ENCODE measurements at regions not wholly inside any gene's neighbourhood (a gene's known extent, or its start where the extent isn't known, plus 50 kb on each side); places are given as distances from the start of the nearest gene placed in this dataset.
"Not testable (repeated sequence)": the region's sequence is repeated elsewhere in the genome, so short reads cannot be mapped to it uniquely, and the experiment has no call there.

DNA sequence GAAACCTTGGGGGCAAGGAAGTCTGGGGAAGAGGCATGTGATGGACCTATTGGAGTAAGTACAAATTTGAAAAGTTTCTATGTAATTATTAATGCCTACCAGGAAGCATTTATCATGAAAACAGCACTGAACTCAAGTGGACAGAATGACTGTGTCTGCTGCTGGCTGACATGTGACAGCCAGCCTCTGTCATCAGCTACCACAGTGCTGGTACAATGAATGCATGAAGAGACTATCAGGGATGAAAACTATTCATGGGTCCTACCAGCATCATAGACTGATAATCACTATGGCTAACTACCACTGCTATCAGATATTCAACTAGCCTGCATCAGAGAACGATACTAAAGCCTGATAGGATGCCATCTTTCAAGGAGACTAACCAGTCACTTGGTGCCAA, 193.5 kb downstream of the RAP2B start:
- no peaks in the 10 kb centered on the region for H3K4me1 Mint-ChIP-seq
- no peaks in the 10 kb centered on the region for H3K27me3 Mint-ChIP-seq
- no peaks in the 10 kb centered on the region for H3K36me3 Mint-ChIP-seq
- no peak overlapping the region for H3K4me3 Mint-ChIP-seq
- H3K27ac Mint-ChIP-seq, result peak overlapping the region in 1 of 3 donors; percentile 68
- H3K9me3 Mint-ChIP-seq, result no peaks in the 10 kb centered on the region

DNA sequence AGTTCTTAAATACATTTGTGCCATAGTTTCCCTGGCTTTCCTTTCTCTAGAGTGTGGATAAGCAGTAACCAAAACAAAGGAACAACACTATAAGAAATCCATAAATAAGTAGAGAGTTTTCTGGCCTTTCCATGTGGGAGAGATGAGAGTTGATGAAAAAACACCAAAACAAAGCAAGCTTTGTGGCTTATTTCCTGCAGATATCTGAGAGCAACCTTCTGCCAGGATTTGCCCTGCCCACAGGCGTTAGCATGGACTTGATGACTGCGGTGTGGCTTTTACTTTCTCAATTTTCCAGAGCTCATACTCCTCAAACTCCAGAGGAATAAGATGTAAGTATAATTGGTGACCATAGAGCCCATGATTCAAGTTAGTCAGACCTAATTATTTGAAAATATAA, 194.9 kb downstream of the RAP2B start:
- H3K4me1 Mint-ChIP-seq, result no peaks in the 10 kb centered on the region
- peaks cover 0 to 2% (median 0%) of the 10 kb centered on the region in 3 donors for H3K9me3 Mint-ChIP-seq
- no peak overlapping the region for H3K4me3 Mint-ChIP-seq
- H3K27me3 Mint-ChIP-seq, result no peaks in the 10 kb centered on the region
- no peaks in the 10 kb centered on the region for H3K36me3 Mint-ChIP-seq
- H3K27ac Mint-ChIP-seq, result no peak overlapping the region

DNA sequence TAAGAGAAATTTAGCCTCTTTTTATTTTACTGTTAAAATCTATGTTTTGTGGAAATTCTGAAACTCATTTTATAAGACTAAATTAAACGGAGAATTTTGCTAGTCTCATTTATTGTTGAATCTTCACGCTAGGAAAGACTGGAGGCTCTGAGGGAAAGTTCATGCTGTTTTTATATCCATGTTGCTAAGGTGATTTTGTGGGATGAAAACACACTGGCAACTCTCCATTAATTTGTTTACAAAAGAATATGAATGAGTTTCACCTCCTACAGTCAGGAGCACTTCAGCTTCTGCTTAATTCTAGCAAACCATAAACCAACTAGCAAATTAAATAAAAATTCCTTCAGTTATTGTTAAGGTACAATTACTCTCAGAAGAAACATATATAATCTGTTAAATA, 195.4 kb downstream of the RAP2B start:
- H3K27ac Mint-ChIP-seq, result no peak overlapping the region
- no peaks in the 10 kb centered on the region for H3K36me3 Mint-ChIP-seq
- no peaks in the 10 kb centered on the region for H3K4me1 Mint-ChIP-seq
- H3K4me3 Mint-ChIP-seq, result no peak overlapping the region
- H3K9me3 Mint-ChIP-seq, result peaks cover 0 to 2% (median 0%) of the 10 kb centered on the region in 3 donors
- no peaks in the 10 kb centered on the region for H3K27me3 Mint-ChIP-seq

DNA sequence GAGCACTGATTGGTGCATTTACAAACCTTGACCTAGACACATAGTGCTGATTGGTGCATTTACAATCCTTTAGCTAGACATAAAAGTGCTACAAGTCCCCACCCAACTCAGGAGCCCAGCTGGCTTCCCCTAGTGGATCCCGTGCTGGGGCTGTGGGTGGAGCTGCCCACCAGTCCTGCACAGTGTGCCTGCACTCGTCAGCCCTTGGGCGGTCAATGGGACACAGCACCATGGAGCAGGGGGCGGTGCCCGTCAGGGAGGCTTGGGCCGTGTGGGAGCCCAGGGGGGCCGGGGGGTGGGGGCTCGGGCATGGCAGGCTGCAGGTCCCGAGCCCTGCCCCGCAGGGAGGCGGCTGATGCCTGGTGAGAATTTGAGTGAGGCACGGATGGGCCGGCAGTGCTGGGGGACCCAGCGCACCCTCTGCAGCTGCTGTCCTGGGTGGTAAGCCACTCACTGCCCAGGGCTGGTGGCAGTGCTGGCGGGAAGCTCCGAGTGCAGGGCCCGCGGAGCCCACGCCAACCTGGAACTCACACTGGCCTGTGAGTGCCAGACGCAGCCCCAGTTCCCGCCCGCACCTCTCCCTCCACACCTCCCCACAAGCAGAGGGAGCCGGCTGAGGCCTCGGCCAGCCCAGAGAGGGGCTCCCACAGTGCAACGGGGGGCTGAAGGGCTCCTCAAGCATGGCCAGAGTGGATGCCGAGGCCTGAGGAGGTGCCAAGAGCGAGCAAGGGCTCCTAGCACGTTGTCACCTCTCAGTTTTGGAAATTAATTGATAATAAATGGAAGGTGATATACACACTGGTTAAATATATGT, 207.7 kb downstream of the RAP2B start:
- Mint-ChIP-seq H3K9me3 (peaks cover 4 to 14% (median 11%) of the 10 kb centered on the region in 3 donors), H3K27ac (no peak overlapping the region), H3K4me3 (no peak overlapping the region), H3K4me1 (peaks cover 9 to 13% (median 11%) of the 10 kb centered on the region in 3 donors), H3K27me3 (peaks cover 3% of the 10 kb centered on the region), H3K36me3 (no peaks in the 10 kb centered on the region)

DNA sequence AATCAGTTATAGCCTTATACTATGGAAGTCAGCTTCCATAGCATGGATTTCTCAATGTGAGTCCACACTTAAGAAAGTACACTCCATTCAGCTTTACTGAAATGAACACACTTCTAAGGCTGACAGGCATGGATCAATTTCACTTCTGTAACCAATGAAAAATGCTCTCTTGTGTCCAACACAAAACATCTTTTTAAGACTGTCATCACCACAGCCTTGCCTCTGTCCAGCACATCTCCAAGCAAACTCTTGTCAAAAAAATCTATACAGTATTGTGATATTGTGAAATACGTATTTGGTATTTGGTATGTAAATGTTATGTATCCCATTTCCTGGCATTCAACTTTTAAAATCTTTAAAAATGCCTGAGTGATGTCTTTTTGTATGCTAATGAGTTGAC, 208.7 kb downstream of the RAP2B start:
- Mint-ChIP-seq H3K9me3 (peaks cover 5 to 9% (median 6%) of the 10 kb centered on the region in 3 donors), H3K36me3 (no peaks in the 10 kb centered on the region), H3K4me1 (peaks cover 9 to 13% (median 11%) of the 10 kb centered on the region in 3 donors), H3K27me3 (peaks cover 3% of the 10 kb centered on the region), H3K27ac (no peak overlapping the region), H3K4me3 (no peak overlapping the region)

DNA sequence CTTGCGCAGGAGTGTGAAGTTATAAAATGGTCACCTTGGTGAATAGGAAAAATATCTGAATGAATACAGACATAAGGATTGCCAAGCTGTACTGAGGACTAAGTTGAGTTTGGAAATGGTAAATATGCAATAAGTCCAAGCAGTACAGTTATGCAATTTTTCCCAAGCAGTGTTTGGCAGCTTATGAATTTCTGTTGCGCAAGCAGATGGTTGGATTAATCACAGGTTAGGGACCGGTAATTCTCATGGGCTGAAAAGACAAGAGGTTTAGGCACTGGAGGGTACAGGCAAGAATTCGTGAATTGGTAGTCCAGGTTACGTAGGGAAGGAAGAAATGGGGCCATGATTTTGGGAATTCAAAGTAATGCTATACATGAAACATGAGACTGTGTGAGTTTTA, 210.3 kb downstream of the RAP2B start:
- H3K4me3 Mint-ChIP-seq, result no peak overlapping the region
- H3K27ac Mint-ChIP-seq, result no peak overlapping the region
- H3K27me3 Mint-ChIP-seq, result peaks cover 5% of the 10 kb centered on the region
- H3K4me1 Mint-ChIP-seq, result peaks cover 9 to 13% (median 11%) of the 10 kb centered on the region in 3 donors
- H3K9me3 Mint-ChIP-seq, result peaks cover 4 to 5% (median 5%) of the 10 kb centered on the region in 3 donors
- no peaks in the 10 kb centered on the region for H3K36me3 Mint-ChIP-seq

DNA sequence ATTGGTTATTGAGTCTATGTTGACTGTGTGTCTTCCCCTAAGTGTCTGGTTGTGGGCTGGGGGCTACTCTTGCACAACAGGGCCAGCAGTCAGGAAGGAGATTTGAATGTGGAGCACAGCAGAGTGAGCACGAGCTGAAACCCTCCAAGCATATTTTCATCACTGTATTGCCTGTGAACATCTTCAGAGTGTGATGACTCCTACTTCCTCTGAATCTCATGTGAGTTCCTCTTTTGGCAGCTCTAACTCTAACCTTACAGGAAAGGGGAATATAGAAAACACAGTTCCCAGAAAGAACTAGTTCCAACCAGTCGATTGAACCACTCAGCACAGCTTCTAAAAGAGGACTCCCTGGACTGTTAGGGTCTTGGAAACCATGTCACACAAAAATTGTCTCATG, 211.6 kb downstream of the RAP2B start:
- Mint-ChIP-seq H3K36me3 (no peaks in the 10 kb centered on the region), H3K4me1 (peaks cover 9 to 13% (median 11%) of the 10 kb centered on the region in 3 donors), H3K9me3 (peaks cover 4 to 5% (median 5%) of the 10 kb centered on the region in 3 donors), H3K27me3 (peaks cover 5% of the 10 kb centered on the region), H3K27ac (peak overlapping the region in 1 of 3 donors; percentile 24), H3K4me3 (no peak overlapping the region)

DNA sequence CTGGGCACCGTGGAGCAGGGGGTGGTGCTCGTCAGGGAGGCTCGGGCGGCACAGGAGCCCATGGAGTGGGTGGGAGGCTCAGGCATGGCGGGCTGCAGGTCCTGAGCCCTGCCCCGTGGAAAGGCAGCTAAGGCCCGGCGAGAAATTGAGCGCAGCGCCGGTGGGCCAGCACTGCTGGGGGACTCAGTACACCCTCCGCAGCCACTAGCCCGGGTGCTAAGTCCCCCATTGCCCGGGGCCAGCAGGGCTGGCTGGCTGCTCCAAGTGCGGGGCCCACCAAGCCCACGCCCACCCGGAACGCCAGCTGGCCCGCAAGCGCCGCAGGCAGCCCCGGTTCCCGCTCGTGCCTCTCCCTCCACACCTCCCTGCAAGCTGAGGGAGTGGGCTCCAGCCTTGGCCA, 216.3 kb downstream of the RAP2B start:
- not testable (repeated sequence) for H3K36me3 Mint-ChIP-seq, H3K4me3 Mint-ChIP-seq, H3K27ac Mint-ChIP-seq, H3K27me3 Mint-ChIP-seq, H3K9me3 Mint-ChIP-seq, H3K4me1 Mint-ChIP-seq

DNA sequence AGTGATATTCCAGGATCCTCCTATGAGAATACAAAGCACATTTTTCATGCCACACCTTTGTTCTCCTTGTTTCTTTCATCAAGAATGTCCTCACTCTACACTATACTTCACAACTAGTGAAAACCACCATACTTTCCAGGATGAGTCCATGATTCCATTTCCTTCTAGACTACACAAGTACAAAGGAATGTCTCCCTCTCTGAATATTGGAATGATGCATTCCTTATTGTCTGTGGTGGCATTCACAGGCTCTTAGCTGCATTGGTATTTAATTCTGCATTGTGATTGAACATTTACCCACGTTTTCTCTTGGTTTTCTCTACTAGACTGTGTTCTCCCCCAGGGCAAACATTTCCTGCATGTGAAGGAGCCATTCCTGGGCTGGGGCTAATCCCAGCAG, 217.5 kb downstream of the RAP2B start:
- Mint-ChIP-seq H3K27ac (no peak overlapping the region), H3K27me3 (peaks cover 2% of the 10 kb centered on the region), H3K4me3 (no peak overlapping the region), H3K9me3 (peaks cover 0 to 2% (median 0%) of the 10 kb centered on the region in 3 donors), H3K4me1 (no peaks in the 10 kb centered on the region), H3K36me3 (no peaks in the 10 kb centered on the region)

DNA sequence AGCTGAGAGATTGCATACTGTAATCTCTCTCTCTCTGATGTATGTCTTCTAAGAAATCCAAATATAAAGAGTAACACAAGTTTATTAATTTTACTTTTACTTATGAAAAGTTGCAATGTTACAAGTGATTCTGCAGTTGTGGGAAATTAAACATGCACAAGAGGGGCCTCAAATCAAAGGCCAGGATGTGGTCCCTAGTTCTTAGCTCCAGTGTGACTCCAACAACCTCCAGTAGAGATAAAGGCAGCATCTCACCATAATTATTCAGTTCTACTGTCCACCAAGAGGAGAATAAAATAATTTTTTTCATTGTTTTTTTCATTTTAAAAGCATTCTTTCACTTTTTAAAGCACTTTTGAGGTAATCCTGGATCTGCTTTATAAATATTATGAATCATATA, 223.3 kb downstream of the RAP2B start:
- Mint-ChIP-seq H3K9me3 (no peaks in the 10 kb centered on the region), H3K27ac (no peak overlapping the region), H3K27me3 (no peaks in the 10 kb centered on the region), H3K36me3 (no peaks in the 10 kb centered on the region), H3K4me3 (no peak overlapping the region), H3K4me1 (no peaks in the 10 kb centered on the region)

DNA sequence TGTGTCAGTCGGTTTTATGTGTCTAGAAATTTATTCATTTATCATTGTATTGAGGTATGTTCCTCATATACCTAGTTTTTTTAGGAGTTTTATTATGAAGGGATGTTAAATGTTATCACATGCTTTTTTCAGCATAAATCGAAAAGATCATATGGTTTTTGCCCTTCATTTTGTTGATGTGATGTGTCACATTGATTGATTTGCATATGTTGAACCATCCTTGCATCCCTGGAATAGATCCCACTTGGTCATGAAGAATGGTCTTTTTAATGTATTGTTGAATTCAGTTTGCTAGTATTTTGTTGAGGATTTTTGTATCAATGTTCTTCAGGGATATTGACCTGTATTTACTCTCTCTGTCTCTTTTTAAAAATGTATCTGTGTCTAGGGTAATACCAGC, 230.3 kb downstream of the RAP2B start:
- no peaks in the 10 kb centered on the region for H3K27me3 Mint-ChIP-seq
- no peak overlapping the region for H3K27ac Mint-ChIP-seq
- peaks cover 1 to 32% (median 17%) of the 10 kb centered on the region in 3 donors for H3K9me3 Mint-ChIP-seq
- H3K4me3 Mint-ChIP-seq, result no peak overlapping the region
- peaks cover 2% of the 10 kb centered on the region for H3K36me3 Mint-ChIP-seq
- H3K4me1 Mint-ChIP-seq, result no peaks in the 10 kb centered on the region

DNA sequence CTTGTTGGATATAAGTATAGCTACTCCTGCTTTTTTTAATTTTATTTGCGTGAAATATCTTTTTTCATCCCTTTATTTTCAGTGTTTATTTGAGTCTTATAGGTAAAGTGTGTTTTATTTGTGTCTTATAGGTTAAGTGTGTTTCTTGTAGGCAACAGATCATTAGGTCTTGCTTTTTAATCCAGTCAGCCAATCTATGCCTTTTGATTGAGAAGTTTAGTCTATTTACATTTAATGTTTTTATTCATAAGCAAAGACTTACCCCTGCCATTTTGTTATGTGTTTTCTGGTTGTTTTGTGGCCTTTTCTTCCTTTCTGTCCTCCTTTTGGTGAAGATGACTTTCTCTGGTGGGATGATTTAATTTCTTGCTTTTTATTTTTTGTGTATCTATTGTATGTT, 232.0 kb downstream of the RAP2B start:
- peak overlapping the region in 1 of 4 donors; percentile 0 for H3K4me3 Mint-ChIP-seq
- no peaks in the 10 kb centered on the region for H3K27me3 Mint-ChIP-seq
- H3K9me3 Mint-ChIP-seq, result peaks cover 1 to 36% (median 17%) of the 10 kb centered on the region in 3 donors
- no peak overlapping the region for H3K27ac Mint-ChIP-seq
- peaks cover 2% of the 10 kb centered on the region for H3K36me3 Mint-ChIP-seq
- H3K4me1 Mint-ChIP-seq, result peaks cover 2 to 5% (median 2%) of the 10 kb centered on the region in 3 donors

DNA sequence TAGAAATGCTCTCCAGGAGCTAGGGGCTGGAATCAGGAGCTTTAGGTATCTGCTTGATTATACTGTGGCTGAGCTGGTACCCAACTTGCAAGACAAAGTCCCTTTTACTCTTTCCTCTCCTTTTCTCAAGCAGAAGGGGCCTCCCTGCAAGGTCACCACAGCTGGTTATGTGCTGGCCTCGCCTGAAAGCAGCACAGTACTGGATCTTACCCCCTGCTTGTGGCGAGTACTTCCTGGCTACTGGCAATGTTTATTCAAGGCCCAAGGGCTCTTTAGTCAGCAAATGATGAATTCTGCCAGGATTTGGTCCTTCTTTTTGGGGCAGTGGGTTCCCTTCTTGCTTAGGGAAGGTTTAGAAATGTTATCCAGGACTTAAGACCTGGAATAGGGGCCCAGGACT, 234.6 kb downstream of the RAP2B start:
- Mint-ChIP-seq H3K27ac (no peak overlapping the region), H3K4me3 (no peak overlapping the region), H3K9me3 (peaks cover 1 to 34% (median 17%) of the 10 kb centered on the region in 3 donors), H3K4me1 (peaks cover 9 to 20% (median 11%) of the 10 kb centered on the region in 3 donors), H3K36me3 (peaks cover 2% of the 10 kb centered on the region), H3K27me3 (no peaks in the 10 kb centered on the region)

DNA sequence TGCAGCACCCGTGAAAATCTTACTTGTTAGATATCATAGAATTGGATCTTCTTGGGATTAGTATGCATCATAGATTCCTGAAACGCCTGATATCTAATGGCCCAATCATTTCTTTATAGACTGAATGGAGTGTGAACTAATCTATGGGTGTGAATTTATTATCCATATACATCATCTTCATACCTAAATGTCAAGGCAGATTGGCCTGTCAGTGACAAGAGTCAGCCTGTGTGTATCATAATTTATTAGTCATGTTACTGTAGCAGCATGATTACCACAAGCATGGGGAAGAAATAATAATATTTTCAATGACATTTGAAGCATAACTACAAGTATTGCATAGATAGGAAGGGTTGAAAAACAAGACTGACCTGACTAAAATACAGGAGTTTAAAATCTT, 235.8 kb downstream of the RAP2B start:
- H3K27me3 Mint-ChIP-seq, result no peaks in the 10 kb centered on the region

DNA sequence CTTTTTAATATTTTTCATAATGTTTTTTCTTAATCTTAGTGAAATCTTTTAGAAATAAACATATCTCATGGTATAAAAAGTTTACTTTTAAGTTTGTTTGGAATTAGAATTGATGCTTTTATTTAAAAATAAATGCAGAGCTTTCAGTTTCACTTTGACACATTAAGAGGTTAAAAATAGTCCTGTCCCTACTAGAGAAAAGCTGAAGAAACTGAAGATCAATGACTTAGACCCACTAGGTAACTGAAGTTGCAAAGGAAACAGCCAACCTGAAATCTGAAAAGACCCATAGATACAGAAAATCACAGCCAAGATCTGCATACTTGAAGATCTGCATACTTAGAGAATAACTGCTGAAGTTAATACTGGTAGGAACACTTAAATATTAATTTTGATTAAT, 237.6 kb downstream of the RAP2B start:
- Mint-ChIP-seq H3K4me1 (peaks cover 9 to 20% (median 11%) of the 10 kb centered on the region in 3 donors), H3K4me3 (peak overlapping the region in 1 of 4 donors; percentile 49), H3K27ac (no peak overlapping the region)

More for the DNA sequence above, 235.8 kb downstream of the RAP2B start:
- Mint-ChIP-seq H3K9me3 (peaks cover 1 to 25% (median 10%) of the 10 kb centered on the region in 3 donors), H3K27ac (no peak overlapping the region), H3K36me3 (peaks cover 2% of the 10 kb centered on the region), H3K4me3 (no peak overlapping the region), H3K4me1 (peaks cover 9 to 20% (median 11%) of the 10 kb centered on the region in 3 donors)

DNA sequence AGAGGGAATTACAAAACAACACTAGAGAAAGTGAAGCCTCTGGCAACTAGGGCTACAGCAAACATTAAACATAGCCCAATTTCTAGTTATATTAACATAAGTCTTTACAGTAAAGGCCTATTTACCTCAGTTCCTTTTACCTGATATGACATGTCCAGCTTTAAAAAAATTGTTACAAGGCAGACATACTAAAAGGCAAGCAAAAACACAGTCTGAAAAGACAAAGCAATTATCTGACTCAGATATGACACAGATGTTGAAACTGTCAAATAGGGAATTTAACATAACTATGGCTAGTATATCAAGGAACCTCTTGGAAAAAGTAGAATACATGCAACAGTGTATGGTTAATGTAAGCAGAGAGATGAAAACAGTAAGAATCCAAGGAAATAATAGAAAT, 238.6 kb downstream of the RAP2B start:
- H3K9me3 Mint-ChIP-seq, result peaks cover 0 to 11% (median 4%) of the 10 kb centered on the region in 3 donors
- H3K4me1 Mint-ChIP-seq, result peaks cover 9 to 20% (median 11%) of the 10 kb centered on the region in 3 donors
- H3K4me3 Mint-ChIP-seq, result peak overlapping the region in 1 of 4 donors; percentile 19
- H3K36me3 Mint-ChIP-seq, result no peaks in the 10 kb centered on the region
- H3K27ac Mint-ChIP-seq, result no peak overlapping the region
- no peaks in the 10 kb centered on the region for H3K27me3 Mint-ChIP-seq

More for the DNA sequence above, 237.6 kb downstream of the RAP2B start:
- Mint-ChIP-seq H3K9me3 (peaks cover 0 to 15% (median 5%) of the 10 kb centered on the region in 3 donors), H3K27me3 (no peaks in the 10 kb centered on the region), H3K36me3 (peaks cover 2% of the 10 kb centered on the region)

Measured in IgD-negative memory B cell (primary cell).